SKM-1 (cell line): ENCODE measurements at regions not wholly inside any gene's neighbourhood (a gene's known extent, or its start where the extent isn't known, plus 50 kb on each side); places are given as distances from the start of the nearest gene placed in this dataset.

ENCODE experiments used
- DNase-seq: peaks from one replicate; lab custom pipeline; 2025; ENCODE audit not compliant: unreplicated experiment; lab: John Stamatoyannopoulos, UW

DNA sequence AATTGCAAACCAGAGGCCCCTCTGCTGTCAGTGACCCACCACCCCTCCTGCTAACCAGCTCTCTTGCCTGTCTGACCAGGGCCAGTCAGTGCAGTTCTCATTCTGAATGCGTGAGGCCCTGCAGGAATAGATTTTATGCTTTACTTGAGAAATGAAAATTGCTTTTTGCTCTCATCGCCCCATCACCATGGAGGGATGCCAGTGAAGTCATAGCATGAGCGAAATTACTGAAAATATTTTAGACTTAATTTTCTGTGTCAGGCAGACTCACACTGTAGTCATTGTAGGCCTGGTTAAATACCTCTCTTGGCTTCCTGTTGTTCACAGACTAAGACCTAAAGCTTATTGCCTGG, 490.5 kb upstream of the CDH5 start:
- no peak for DNase-seq

DNA sequence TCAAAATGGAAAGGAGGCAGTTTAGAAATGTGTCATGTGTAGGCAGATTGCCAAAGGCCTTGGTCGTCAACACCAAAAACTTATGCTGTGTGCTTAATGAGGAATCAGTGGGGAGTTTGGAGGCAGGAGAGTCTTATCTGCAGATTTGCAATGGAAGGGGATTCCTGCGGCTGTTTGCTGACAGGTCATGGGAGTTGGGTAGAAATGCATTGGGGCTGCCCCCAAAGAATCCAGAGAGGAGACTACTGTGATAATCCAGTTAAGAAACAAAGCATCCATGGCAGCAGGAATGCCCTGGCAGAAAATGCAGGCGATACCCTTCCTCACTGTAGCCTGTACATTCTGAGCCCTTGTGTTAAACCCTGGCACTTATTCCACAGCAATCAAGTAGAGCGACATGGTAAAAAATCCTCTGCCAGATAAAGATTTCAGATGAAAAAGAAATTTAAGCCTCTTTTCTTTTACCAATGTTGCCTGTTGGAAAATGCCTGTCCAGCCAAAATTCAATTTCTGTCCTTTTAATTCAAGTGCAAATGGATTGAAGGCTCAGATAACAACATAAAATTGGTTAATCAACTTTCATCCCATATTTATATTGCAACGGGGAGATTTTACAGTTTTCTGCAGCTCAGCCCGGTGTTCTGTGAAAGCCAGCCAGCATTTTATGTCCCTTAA, 491.0 kb upstream of the CDH5 start:
- DNase-seq, result no peak

DNA sequence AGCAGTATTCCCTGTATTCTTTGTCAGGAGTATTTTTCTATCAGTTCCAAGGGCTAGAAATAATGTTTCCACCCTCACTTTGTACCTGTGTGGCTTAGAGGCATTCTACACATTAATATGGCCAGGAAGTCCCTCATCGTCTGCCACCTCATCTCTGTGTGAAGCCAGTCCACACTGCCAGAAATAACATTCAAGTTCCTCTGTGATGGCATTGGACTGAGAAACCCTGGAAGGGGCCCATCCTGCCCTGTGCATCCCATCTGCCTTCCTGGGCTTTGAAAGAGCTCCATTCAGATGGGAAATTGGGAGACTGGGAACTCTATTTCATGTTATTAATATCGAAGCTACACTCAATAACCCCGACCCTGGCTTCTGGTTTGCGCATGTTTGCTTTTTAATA, 497.2 kb upstream of the CDH5 start:
- no peak for DNase-seq

DNA sequence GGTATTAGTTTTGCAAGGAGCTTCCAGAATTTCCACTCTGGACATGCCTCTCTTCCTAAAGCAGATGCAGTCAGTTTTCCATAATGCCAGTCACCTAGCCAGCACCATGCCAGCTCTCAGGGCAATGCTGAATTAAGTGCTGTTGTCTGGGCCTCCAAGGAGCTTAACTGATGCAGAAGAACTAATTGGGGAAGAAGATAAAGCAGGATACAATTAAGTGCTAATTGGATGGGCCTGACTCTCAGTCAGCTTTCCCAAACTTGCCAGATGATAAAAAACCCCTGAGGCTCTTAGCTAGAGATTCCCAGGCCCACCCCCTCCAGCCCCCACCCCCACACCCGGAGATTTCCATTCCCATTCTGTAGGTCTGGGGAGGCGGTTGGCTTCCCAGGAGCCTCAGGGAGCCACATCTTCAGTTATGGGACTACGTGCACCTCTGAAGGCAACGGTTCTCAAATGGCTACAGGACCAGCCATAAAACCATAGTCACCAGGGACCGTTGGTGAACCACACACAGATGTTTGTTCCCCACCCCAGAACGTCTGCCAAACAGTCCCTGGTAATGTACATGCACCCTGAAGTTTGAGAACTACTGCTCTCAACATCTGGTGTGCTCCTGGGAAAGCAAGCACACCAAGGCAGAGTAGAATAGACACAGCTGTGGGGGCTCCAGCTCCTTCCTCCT, 499.1 kb upstream of the CDH5 start:
- DNase-seq, result no peak

DNA sequence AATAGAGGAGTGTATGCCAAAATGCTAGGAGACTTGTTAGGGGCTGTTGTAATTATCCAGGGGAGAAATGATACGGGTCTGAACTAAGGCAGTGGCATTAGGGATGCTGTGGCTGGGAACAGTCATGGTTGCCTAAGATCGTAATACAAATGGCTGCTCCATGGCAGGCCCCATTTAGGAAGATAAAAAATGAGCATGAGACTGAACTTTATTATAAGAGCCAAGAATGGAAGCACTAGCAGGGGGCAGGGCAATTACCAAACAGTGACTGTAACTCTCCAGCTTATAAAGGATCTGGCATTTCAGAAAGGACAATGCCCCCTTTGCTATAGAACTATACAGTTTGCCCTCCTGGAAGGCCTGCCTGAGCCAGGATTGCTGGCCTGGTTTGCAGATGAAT, 503.3 kb upstream of the CDH5 start:
- no peak for DNase-seq

DNA sequence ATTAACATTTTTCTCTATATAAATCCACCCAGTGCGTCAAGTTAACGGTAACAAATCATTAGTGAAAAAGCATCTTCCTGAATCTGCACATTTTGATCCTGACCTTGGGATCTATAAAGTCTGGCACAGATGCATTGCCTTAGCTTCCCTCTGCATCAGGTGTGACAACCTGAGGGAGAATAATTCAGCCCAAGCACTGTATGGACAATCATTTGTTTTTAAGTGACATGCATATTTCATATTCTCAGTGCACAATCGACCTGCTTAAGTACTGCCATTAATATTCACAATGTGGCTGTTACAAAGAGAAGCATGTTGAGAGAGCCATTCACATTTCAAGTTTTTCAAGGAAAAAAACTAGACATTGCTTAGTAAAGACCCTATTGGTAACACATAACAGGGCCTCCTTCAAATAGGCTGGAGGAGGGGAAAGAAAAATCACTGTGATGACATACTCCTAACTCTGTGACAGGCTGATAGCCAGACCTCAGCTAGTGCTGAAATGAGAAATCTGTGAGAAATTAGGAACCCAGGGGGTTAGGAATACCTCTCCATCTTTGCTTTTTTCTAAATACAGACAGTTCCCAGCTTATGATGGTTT, 505.3 kb upstream of the CDH5 start:
- DNase-seq, result no peak

DNA sequence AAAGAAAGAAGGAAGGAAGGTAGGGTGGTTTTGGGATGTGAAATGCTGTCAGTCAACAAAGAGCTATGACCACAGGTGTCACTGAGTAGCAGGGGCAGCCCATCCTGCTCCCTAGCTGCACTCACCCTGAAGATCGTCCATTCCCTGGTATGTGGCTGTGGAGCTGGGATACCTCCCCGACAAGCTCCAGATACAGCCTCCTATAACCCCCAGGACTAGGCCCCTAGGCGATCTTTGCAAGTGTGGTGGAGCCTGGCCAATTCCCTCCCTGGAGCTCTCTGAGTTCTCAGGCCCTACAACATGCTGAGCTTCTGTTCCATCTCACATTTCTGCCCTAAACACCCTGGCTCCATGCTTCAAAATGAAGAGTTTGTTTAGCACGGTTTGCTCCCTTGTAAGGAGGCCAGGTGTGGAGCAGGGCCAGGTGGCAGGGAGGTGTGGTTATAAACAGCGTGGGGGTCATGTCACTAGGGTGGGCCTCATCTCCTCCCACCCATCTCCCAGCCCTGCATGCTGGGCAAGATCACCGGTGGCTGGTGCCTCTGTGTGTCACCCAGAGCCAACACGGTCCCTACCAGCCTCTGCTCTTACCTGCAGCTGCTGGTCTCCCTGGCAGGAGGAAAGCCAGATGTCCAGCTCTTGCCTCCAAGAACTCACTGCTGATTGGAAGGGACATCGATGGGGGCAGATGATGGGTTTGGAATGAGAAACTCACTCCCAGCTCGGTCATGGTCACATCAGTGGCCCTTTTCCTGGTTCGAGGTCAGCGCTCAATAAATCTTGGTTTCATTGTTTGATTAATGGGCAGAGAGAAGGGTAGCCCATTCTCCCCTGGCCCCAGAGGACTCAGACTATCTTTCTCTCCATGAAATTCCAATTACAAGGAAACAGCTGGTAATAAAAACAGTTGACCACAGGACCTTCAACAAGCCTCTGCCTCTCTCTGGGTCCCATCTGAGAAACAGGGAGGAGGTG, 511.0 kb upstream of the CDH5 start:
- DNase-seq, result no peak

DNA sequence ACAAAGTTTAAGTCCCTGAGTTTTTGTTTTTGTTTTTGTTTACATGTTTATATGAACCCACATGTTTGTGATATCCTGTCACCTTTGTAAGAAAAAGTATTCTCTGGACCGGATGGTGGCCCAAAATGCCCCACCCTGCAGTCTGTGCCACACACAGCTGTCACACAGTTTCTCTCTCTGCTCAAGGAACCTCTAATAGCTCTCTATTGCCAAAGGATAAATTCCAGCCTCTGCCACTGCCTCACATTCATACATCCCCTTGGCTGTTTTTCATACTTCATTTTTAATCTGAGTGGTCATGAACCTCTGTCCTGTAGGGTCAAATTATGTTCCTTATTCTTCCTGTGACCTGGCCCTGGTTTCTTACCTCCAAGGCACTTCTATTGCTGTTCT, 520.3 kb upstream of the CDH5 start:
- DNase-seq, result no peak

DNA sequence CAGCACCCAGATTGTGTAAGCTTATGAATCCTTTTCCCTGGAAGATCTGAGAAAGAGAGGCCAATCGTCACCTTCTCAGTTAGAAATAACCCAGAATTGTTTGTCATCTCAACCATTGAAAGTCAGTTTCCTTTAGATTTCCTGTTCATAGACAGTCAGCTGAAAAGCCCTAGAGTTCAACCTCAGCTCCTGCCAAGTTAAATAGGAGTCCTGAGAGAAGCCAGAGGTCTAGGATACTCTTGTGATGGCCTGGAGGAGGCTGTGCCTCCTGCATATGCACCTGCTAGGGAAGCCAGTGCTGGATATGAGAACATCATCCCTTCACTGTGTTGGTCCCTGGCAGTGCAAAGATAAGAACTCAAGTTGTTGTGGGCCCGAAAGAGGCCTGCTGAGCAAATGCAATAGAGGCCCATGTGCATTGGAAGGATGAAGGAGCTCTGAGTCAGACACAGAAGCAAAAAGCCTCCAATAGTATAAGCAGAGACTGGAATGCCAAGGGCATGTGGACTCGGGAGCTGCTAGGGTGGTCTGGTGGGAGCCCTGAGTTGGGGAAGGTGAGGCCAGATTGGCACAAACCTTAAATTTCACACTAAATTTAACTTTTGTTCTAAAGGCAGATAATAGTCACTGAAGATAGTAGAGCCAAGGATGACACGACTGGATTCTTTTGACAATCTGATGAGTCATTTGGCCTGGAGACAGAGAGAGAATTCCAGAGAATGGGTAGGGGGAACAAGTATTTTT, 520.9 kb upstream of the CDH5 start:
- DNase-seq, result no peak

DNA sequence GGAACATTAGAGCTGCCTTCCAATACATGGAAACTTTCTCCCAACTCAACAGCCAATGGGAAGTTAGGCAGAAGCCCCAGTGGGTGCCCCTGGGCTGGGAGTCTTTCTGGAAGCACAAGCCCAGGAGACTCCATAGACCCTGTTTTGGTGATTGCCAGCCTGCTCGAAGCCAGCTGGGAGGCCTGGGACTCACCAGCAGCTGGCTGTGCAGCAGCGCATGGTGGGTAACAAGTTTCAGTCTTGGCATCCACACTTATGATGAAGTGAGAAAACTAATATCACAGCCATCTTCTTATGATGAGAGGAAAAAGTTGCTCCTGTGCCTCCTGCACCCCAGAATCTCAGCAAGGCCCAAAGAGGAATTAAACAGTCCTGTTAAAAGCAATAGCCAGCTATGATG, 522.5 kb upstream of the CDH5 start:
- no peak for DNase-seq

DNA sequence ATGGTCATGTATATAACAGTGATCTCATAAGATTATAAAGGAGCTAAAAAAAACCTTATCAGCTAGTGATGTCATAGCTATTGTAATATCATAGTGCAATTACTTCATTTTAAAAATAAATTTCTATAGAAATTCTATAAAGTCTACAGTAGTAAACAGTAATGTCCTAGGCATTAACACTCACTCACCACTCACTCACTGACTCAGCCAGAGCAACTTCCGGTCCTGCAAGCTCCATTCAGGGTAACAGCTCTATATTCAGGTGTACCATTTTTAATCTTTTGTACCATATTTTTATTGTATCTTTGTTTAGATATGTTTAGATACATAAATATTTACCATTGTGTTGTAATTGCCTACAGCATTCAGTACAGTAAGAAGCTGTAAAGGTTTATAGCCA, 524.4 kb upstream of the CDH5 start:
- DNase-seq, result no peak

DNA sequence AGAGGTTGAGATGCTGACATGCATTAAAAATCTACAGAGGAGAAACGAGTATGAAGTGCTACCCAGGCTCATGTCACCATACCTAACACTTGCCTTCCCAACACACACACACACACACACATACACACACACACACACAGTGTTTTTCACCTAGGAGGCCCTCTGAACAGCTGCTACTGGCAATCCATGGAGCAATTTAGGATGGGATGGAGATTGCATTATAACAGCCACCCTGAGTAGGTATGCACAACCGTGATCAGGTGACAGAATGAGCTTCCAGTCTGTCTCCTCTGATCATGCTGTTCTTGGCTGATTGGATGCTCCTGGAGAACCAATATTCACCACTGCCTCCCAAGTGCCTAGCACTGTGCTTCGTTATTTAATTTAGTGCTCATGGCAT, 528.5 kb upstream of the CDH5 start:
- no peak for DNase-seq

DNA sequence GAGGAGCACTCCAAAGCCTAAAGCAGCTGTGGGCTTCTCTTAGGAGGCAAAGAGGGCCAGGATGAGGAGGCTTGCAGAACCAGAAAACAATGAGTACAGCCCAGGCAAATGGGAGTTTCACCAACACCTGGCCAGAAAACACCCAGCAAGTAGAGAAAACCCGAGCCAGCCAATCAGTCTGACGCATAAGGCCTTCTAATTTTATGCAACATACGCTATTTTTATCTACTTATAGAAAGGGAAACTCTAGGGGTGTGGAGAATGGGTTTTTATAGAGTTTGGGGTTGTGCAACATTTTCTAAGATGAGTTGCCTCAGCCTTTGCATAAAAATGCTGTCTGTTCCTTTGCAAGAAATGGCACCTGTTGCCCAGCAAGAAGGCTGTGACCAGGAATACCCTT, 529.0 kb upstream of the CDH5 start:
- DNase-seq, result no peak

DNA sequence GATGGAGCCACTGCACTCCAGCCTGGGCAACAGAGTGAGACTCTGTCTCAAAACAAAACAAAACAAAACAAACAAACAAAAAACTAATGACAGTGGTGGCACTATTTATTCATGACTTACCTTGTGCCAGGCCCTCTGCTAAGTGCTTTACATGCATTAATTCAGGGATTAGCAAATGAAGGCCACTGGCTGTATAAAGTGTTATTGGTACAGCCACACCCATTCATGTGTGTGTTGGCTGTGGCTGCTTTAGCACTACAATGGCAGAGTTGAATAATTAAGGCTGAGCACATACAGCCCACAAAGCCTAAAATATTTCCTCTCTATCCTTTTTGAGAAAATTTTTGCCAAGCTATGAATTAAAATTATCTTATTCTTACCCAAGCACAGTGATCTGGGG, 531.8 kb upstream of the CDH5 start:
- DNase-seq, result no peak

DNA sequence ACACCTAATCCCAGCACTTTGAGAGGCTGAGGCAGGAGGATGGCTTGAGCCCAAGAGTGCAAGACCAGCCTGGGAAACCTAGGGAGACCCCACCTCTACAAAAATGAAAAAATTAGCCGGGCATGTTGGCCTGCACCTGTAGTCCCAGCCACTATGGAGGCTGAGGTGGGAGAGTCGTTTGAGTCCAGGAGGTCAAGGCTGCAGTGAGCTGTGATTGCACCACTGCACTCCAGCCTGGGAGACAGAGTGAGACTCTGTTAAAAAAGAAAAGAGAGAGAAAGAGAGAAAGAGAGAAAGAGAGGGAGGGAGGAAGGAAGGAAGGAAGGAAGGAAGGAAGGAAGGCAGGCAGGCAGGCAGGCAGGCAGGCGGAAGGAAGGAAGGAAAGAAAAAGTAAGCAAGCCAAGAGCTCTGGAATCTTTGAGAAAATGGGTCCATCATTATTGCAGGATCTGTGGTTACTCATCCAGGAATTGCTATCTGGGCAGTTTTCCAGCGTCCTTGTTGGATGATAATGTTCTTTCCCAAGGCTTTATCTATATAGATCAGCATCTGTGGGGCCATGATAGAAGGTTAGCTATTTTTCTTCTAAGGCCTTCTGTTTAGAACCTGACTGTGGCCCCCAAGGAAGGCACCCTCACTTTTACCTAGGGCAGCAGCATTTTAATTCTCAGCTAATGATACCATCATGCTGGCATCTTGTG, 533.2 kb upstream of the CDH5 start:
- no peak for DNase-seq

DNA sequence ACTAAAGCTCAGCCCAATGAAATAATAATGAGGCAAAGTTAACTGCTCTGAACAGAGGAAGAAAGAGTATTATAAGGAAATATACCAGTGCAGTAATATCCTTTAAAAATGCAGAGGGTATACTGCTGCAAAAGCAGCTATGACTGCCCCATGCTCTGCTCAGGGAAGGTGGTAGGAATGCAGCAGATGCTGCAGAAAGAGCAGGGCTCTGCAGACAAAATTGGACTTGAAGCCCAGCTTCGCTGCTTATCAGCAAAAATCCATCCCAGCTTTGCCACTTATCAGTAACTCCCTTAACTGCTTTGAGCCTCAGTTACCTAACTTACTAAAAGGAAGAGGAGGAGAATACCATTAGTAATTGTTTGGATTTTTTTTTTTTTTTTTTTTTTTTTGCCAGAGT, 533.8 kb upstream of the CDH5 start:
- DNase-seq, result no peak

DNA sequence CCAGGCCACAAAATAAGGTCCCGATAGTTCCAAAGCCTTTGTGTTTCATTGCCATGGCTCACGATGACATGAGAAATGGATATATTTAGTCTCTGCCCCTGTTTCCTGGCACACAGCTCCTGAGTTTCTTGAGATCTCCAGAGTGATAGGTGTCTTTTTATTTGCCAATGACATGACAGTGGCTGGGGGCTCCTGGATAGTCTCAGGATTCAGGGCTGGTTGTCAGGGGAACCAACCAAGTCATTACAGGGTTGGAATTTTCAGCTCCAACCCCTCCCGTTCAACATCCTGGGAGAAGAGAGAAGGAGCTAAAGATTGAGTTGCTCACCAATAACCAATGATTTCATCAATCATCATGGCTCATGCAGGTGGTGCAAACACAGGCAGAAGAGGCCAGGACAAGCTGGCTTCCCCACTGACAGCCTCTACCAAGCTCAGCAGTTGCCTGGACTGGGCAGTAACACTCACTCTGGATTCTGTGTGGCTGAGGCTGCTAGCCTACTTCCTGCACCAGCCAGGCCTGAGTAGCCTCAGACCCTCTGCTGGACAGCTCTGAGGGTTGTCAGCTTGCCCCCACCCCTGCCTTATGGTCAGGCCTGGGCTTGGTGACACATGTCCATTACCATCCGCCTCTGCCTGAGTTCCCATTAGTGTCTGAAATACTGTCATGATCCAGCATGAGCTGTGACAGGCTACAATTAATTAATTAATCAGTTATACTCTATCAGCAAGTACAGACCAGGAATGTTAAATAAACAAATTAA, 534.4 kb upstream of the CDH5 start:
- no peak for DNase-seq

DNA sequence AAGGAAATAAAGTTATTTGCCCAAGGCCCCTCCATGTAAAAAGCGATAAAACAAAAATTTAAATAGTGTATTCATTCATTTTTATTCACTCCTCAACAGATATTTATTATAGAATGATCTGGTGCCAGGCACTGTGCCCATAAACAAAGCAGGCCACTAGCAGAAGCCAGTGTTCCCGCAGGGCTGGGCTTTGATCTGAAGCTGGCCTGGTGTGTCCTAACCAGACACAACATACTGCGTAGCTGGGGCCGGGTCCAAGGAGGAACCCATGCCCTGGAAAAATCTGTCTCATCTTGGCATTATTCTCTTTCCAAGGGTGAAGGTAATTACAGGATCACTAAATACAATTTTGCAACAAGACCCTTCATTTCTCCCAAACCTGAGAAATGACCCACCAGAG, 537.4 kb upstream of the CDH5 start:
- DNase-seq, result no peak

DNA sequence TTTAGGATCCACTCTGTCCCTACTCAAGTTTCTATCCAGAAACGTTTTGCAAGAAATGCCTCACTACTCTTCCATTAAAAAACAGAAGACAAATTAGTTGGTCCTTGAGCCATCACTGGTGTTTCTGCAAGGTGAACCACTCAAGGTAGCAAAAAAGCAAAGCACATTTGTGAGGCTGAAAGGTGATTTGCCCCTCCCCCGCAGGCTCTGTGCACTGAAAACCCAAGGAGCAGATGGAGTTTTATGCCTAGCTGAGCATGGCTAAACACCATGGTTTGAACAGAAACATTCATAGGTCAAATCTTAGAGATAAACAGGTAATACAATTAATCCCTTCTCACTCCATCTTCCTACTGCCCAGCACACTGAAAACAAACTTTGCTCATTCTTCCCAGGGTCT, 538.2 kb upstream of the CDH5 start:
- no peak for DNase-seq

DNA sequence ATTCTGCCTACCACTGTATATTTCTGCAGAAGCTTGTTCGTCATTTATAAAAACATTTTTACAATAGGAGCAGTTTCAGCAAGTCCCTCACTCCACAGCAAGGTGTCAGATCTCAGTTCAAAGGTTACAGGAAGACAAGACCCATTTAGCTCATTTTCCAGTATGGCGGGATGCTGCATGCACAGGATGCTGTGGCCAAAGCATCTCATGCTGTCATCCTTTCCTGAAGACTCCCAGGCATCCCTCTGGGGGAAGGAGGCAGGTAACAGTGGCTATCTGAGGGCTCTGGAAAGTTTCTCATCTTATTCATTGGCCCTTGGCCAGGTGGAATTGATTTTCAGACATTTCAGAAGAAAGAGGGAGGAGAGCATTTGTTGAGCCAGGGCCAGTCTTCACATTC, 539.3 kb upstream of the CDH5 start:
- DNase-seq, result no peak
